Breast epithelium (tissue), 4 donors: ENCODE measurements at regions not wholly inside any gene's neighbourhood (a gene's known extent, or its start where the extent isn't known, plus 50 kb on each side); places are given as distances from the start of the nearest gene placed in this dataset.

Experiments used
- DNase-seq, 2 donors: peaks; one replicate each; pipeline ENCODE4 v3.0.0-alpha.2; 2019; ENCODE audit warnings: low spot score in 2 of 2
- H3K27ac ChIP-seq, 2 donors: fragments of 200-600 bp; sonication (generic) in 1 of 2; one replicate each; pipeline ENCODE4 v1.5.1; 2016 to 2019; ENCODE audit warnings: mild to moderate bottlenecking in 1 of 2
- H3K27me3 ChIP-seq, 2 donors: fragments of 200-600 bp; sonication (generic) in 1 of 2; one replicate each; pipeline versions ENCODE4 v1.5.1 to v1.6.0; 2017 to 2019; ENCODE audit warnings: control low read depth in 1 of 2, mild to moderate bottlenecking in 1 of 2
- H3K36me3 ChIP-seq: fragments of 200-600 bp; one replicate; pipeline ENCODE4 v1.5.1; 2019
- H3K4me1 ChIP-seq, 2 donors: fragments of 200-600 bp; sonication (generic); one replicate each; pipeline ENCODE4 v1.5.1; 2016 to 2019; ENCODE audit warnings: control low read depth in 1 of 2
- H3K4me3 ChIP-seq, 3 donors: fragments of 200-600 bp; sonication (generic); 1 replicate in 2 of 3; 2 replicates in 1 of 3; pipeline ENCODE4 v1.5.1; 2016 to 2019; ENCODE audit warnings: mild to moderate bottlenecking in 3 of 3, moderate library complexity in 2 of 3
- H3K9me3 ChIP-seq, 2 donors: fragments of 200-600 bp; sonication (generic) in 1 of 2; one replicate each; pipeline ENCODE4 v1.5.1; 2016 to 2019; ENCODE audit warnings: control low read depth in 1 of 2
- POLR2A ChIP-seq: fragments of 450-650 bp; IDR thresholded peaks from one replicate; pipeline ENCODE4 v1.6.1; 2016; ENCODE audit warnings: antibody characterized with exemption, mild to moderate bottlenecking, moderate library complexity
- POLR2AphosphoS5 ChIP-seq, 3 donors: sonication (generic); formaldehyde crosslinking; IDR thresholded peaks; one replicate each; pipeline ENCODE4 v1.6.1; 2017; ENCODE audit warnings: antibody characterized with exemption in 3 of 3
- intact Hi-C: fragments of 100-400 bp; cut with DNase I; formaldehyde crosslinking; loops from one replicate; pipeline ENCODE4 v1.15.1; 2023; ENCODE audit warnings: low total_unique reads
- TF ChIP-seq, protein P1 (sequence below), 3 donors: fragments of 450-650 bp; IDR thresholded peaks; one replicate each; pipeline ENCODE4 v1.5.1; 2016 to 2017; ENCODE audit warnings: antibody characterized with exemption in 3 of 3, mild to moderate bottlenecking in 3 of 3, moderate library complexity in 3 of 3

DNA sequence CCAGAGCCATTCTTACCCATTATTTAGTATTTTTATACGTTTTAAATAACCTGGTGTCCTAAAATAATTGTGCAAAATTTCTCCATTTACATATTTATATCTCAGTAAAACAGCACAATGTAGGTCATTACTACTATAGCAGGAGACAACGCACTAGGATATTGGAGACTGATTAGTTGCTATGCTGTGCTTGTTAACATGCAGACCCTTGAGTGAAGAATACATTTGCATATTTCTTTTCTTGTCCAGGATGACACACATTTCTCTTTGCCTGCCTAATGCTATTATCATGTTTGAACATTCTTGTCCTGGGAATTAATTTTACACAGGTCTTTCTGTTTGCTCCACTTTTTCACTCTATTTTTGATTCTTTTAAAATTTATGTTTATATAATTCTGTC is 823.8 kb upstream of the ATXN8OS start:
- DNase-seq = no peak
- intact Hi-C loops = no loop called here
- Histone ChIP-seq H3K27ac (no peak overlapping the region), H3K4me1 (no peaks in the 10 kb centered on the region), H3K9me3 (no peaks in the 10 kb centered on the region), H3K4me3 (no peak overlapping the region), H3K27me3 (no peaks in the 10 kb centered on the region), H3K36me3 (no peaks in the 10 kb centered on the region)
- TF ChIP-seq POLR2A (no peak), POLR2AphosphoS5 (IDR thresholded peaks at IDR 0.05) (no peak)
- TF ChIP-seq, protein P1, sequence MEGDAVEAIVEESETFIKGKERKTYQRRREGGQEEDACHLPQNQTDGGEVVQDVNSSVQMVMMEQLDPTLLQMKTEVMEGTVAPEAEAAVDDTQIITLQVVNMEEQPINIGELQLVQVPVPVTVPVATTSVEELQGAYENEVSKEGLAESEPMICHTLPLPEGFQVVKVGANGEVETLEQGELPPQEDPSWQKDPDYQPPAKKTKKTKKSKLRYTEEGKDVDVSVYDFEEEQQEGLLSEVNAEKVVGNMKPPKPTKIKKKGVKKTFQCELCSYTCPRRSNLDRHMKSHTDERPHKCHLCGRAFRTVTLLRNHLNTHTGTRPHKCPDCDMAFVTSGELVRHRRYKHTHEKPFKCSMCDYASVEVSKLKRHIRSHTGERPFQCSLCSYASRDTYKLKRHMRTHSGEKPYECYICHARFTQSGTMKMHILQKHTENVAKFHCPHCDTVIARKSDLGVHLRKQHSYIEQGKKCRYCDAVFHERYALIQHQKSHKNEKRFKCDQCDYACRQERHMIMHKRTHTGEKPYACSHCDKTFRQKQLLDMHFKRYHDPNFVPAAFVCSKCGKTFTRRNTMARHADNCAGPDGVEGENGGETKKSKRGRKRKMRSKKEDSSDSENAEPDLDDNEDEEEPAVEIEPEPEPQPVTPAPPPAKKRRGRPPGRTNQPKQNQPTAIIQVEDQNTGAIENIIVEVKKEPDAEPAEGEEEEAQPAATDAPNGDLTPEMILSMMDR (IDR thresholded peaks at IDR 0.05) = no peak

DNA sequence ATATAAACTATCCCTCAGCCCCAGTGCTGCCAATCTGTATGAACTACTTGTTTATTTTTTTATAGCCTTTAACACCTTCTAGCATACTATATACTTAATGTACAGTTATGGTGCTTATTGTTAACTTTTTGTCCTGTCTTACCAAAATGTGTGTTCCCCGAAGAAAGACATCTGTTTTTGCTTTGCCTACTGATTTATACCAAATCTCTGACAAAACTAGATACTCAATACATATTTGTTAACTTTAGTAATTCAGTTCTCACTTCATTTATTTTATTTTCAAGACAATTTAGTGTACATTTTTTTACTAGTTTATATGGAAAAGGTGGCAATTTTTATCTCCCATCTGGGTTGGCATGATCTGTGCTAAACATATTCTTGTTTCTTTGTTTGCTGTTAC is 824.3 kb upstream of the ATXN8OS start:
- no peaks in the 10 kb centered on the region for H3K4me1 ChIP-seq
- H3K9me3 ChIP-seq = no peaks in the 10 kb centered on the region
- H3K27me3 ChIP-seq = no peaks in the 10 kb centered on the region
- intact Hi-C loops = no loop called here
- no peak overlapping the region for H3K4me3 ChIP-seq
- H3K36me3 ChIP-seq = no peaks in the 10 kb centered on the region
- DNase-seq = no peak
- TF ChIP-seq, protein P1 (IDR thresholded peaks at IDR 0.05) = no peak
- TF ChIP-seq POLR2AphosphoS5 (IDR thresholded peaks at IDR 0.05) (no peak), POLR2A (no peak)
- H3K27ac ChIP-seq = no peak overlapping the region

DNA sequence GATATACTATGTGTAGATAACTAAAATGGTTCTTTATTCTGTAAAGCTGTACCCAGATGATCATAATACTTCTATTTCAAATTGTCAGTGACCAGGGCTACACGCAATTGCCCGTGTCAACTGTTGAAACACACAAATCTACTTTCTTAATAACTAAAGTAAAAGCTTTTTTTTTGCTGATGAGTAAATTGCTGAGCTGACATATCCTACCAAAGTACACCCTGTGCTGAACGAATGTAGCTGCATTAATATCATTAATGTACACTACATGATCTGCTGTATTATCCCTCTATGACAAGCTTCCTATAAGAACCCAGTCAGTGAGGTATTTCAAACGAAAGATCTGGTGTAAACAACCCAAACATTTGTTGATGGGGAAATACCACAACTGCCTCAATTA is 827.2 kb upstream of the ATXN8OS start:
- intact Hi-C loops = no loop called here
- DNase-seq = no peak
- TF ChIP-seq, protein P1 (IDR thresholded peaks at IDR 0.05) = no peak
- no peak for TF ChIP-seq POLR2AphosphoS5 (IDR thresholded peaks at IDR 0.05)
- no peak for TF ChIP-seq POLR2A

DNA sequence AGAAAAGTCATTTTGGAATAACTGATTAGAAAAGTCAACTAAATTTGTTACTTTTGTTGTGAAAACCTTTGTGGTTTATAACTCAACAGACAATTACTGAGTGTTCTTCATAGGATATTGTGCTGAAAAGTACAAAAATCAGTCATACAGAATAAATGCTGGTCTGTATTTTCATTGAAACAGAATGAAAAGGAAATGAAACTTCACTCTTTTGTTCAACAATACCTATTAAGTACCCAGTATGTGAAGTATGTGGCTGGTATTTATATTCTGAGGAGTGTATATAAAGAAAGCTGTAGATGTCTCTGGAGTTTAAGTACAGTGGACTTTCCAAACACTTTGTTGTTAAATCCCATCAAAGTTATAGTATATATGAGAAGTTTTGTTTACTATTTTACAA is 828.4 kb upstream of the ATXN8OS start:
- no peak for DNase-seq

More for the DNA sequence above, 827.2 kb upstream of the ATXN8OS start:
- Histone ChIP-seq H3K36me3 (no peaks in the 10 kb centered on the region), H3K4me1 (no peaks in the 10 kb centered on the region), H3K27me3 (no peaks in the 10 kb centered on the region), H3K27ac (no peak overlapping the region), H3K4me3 (no peak overlapping the region), H3K9me3 (no peaks in the 10 kb centered on the region)

DNA sequence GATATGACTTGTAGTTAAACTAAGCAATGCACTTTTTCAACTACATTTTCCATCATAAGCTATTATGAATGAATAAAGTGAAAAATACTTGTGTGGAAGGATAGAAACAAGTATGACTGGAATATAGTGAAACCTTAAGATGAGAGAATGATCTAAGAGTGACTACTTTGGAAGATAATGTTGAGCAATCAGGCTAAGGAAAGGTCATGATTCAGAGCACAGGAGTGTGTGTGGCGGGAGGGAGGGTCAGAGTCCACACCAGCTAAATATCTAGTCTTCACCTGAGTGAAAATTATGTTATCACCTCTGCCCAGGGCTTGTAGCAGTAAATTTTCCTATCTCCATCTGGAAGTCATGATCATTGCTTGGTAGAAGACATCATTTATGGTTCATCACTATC is 833.4 kb upstream of the ATXN8OS start:
- Histone ChIP-seq H3K36me3 (no peaks in the 10 kb centered on the region), H3K9me3 (no peaks in the 10 kb centered on the region), H3K27ac (no peak overlapping the region), H3K4me3 (no peak overlapping the region), H3K27me3 (no peaks in the 10 kb centered on the region), H3K4me1 (no peaks in the 10 kb centered on the region)
- no peak for TF ChIP-seq POLR2A
- no peak for TF ChIP-seq POLR2AphosphoS5 (IDR thresholded peaks at IDR 0.05)
- TF ChIP-seq, protein P1 (IDR thresholded peaks at IDR 0.05) = no peak
- DNase-seq = no peak
- intact Hi-C loops = loop anchor here (10.0 kb wide), 1 partner anchor 1061 kb away; no protein-coding TSS in a partner anchor

More for the DNA sequence above, 828.4 kb upstream of the ATXN8OS start:
- Histone ChIP-seq H3K4me1 (no peaks in the 10 kb centered on the region), H3K9me3 (no peaks in the 10 kb centered on the region), H3K27me3 (no peaks in the 10 kb centered on the region), H3K4me3 (no peak overlapping the region), H3K27ac (no peak overlapping the region), H3K36me3 (no peaks in the 10 kb centered on the region)
- TF ChIP-seq, protein P1 (IDR thresholded peaks at IDR 0.05) = no peak
- TF ChIP-seq POLR2A (no peak), POLR2AphosphoS5 (IDR thresholded peaks at IDR 0.05) (no peak)
- intact Hi-C loops = loop anchor here (10.0 kb wide), 1 partner anchor 1056 kb away; no protein-coding TSS in a partner anchor
